ENCODE measurements at regions not wholly inside any gene's neighbourhood (a gene's known extent, or its start where the extent isn't known, plus 50 kb on each side); places are given as distances from the start of the nearest gene placed in this dataset.

- TF ChIP-seq, protein P1, sequence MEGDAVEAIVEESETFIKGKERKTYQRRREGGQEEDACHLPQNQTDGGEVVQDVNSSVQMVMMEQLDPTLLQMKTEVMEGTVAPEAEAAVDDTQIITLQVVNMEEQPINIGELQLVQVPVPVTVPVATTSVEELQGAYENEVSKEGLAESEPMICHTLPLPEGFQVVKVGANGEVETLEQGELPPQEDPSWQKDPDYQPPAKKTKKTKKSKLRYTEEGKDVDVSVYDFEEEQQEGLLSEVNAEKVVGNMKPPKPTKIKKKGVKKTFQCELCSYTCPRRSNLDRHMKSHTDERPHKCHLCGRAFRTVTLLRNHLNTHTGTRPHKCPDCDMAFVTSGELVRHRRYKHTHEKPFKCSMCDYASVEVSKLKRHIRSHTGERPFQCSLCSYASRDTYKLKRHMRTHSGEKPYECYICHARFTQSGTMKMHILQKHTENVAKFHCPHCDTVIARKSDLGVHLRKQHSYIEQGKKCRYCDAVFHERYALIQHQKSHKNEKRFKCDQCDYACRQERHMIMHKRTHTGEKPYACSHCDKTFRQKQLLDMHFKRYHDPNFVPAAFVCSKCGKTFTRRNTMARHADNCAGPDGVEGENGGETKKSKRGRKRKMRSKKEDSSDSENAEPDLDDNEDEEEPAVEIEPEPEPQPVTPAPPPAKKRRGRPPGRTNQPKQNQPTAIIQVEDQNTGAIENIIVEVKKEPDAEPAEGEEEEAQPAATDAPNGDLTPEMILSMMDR (IDR thresholded peaks at IDR 0.05 in 8 of 11, conservative IDR thresholded peaks at IDR 0.05 in 3 of 11): no peak
- no peak for TF ChIP-seq POLR2A (IDR thresholded peaks at IDR 0.05)
- no peak for TF ChIP-seq POLR2AphosphoS5 (IDR thresholded peaks at IDR 0.05)
Observed at GRCh38 chr20:57779401-57780003, 69.7 kb upstream of the PMEPA1 start.
